Tibial nerve (tissue), 4 donors: ENCODE measurements at regions not wholly inside any gene's neighbourhood (a gene's known extent, or its start where the extent isn't known, plus 50 kb on each side); places are given as distances from the start of the nearest gene placed in this dataset.

ENCODE experiments used
- DNase-seq, 2 donors: peaks; one replicate each; pipeline ENCODE4 v3.0.0-alpha.2; 2019; ENCODE audit warnings: low spot score in 2 of 2
- H3K27ac ChIP-seq, 4 donors: fragments of 200-600 bp; sonication (generic) in 3 of 4; one replicate each; pipeline ENCODE4 v1.5.1; 2017 to 2019; ENCODE audit warnings: mild to moderate bottlenecking in 1 of 4
- H3K27me3 ChIP-seq, 2 donors: fragments of 200-600 bp; sonication (generic) in 1 of 2; one replicate each; pipeline versions ENCODE4 v1.5.1 to v1.6.0; 2017 to 2019
- H3K36me3 ChIP-seq, 3 donors: fragments of 200-600 bp; sonication (generic); one replicate each; pipeline ENCODE4 v1.5.1; 2018 to 2019
- H3K4me1 ChIP-seq, 4 donors: fragments of 200-600 bp; sonication (generic) in 3 of 4; one replicate each; pipeline ENCODE4 v1.5.1; 2017 to 2019
- H3K4me3 ChIP-seq, 4 donors: fragments of 200-600 bp; sonication (generic) in 3 of 4; one replicate each; pipeline ENCODE4 v1.5.1; 2017 to 2019; ENCODE audit warnings: mild to moderate bottlenecking in 1 of 4, moderate library complexity in 1 of 4
- H3K9me3 ChIP-seq, 4 donors: fragments of 200-600 bp; sonication (generic) in 3 of 4; one replicate each; pipeline ENCODE4 v1.5.1; 2017 to 2019
- EP300 ChIP-seq, 2 donors: sonication (generic); formaldehyde crosslinking; IDR thresholded peaks; one replicate each; pipeline ENCODE4 v1.6.1; 2017; ENCODE audit warnings: antibody characterized with exemption in 2 of 2, mild to moderate bottlenecking in 1 of 2
- POLR2A ChIP-seq, 2 donors: fragments of 450-650 bp; IDR thresholded peaks; one replicate each; pipeline ENCODE4 v1.6.1; 2017; ENCODE audit warnings: antibody characterized with exemption in 2 of 2, mild to moderate bottlenecking in 2 of 2, moderate library complexity in 2 of 2
- WGBS, 2 donors: methylation state at CpG; one replicate each; pipeline ENCODE4 v1.1.5; 2018; 5-methylcytosine and 5-hydroxymethylcytosine counted together
- TF ChIP-seq, protein P1 (sequence below), 5 experiments: fragments of 200-600 bp in 3 of 5; fragments of 450-650 bp in 2 of 5; sonication (generic) in 3 of 5; IDR thresholded peaks; one replicate each; pipeline ENCODE4 v1.5.1; 2016 to 2019; ENCODE audit warnings: antibody characterized with exemption in 5 of 5, mild to moderate bottlenecking in 3 of 5, moderate library complexity in 2 of 5

DNA sequence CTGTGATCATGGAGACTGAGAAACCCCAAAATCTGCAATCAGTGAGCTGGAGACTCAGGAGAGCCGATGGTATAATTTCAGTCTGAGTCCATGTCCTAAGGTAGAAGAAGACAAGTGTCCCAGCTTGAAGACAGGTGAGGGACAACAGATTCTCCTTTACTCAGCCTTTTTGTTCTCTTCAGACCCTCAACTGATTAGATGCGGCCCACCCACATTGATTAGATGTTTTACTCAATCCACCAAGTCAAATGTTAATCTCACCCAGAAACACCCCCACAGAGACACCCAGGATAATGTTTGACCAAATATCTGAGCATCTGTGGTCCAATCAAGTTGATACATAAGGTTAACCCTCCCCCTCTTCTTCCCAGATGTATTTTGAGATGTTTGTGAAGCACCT is 131.2 kb downstream of the PFKFB3 start:
- H3K36me3 ChIP-seq, result peaks cover 0 to 14% (median 0%) of the 10 kb centered on the region in 3 donors
- DNase-seq, result no peak
- WGBS, 2 donors, result 93 to 95% methylated on average over 2 of the region's 2 CpGs
- H3K4me1 ChIP-seq, result no peaks in the 10 kb centered on the region
- H3K27me3 ChIP-seq, result no peaks in the 10 kb centered on the region
- H3K9me3 ChIP-seq, result no peaks in the 10 kb centered on the region
- H3K27ac ChIP-seq, result no peak overlapping the region
- TF ChIP-seq POLR2A (IDR thresholded peaks at IDR 0.05) (no peak), EP300 (IDR thresholded peaks at IDR 0.05) (no peak)
- TF ChIP-seq, protein P1, sequence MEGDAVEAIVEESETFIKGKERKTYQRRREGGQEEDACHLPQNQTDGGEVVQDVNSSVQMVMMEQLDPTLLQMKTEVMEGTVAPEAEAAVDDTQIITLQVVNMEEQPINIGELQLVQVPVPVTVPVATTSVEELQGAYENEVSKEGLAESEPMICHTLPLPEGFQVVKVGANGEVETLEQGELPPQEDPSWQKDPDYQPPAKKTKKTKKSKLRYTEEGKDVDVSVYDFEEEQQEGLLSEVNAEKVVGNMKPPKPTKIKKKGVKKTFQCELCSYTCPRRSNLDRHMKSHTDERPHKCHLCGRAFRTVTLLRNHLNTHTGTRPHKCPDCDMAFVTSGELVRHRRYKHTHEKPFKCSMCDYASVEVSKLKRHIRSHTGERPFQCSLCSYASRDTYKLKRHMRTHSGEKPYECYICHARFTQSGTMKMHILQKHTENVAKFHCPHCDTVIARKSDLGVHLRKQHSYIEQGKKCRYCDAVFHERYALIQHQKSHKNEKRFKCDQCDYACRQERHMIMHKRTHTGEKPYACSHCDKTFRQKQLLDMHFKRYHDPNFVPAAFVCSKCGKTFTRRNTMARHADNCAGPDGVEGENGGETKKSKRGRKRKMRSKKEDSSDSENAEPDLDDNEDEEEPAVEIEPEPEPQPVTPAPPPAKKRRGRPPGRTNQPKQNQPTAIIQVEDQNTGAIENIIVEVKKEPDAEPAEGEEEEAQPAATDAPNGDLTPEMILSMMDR (IDR thresholded peaks at IDR 0.05), result no peak
- no peak overlapping the region for H3K4me3 ChIP-seq

DNA sequence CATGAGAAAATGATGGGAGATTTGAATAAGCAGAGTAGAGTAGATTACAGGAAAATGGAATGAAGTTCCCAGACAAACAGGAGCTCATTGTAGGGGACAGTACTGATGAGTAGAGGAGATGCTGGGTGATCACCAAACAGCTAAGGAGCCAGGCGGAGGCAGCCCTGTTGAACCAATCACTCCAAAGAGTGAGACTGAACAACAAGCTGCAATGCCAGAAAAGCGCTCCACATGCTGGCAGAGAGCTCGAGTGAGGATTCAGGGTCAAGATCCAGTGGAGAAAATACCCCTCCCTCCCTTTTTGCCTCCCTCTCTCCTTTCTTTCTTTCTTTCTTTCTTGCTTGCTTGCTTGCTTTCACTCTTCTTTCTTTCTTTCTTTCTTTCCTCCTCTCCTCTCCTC is 133.3 kb downstream of the PFKFB3 start:
- no peaks in the 10 kb centered on the region for H3K27me3 ChIP-seq
- TF ChIP-seq, protein P1 (IDR thresholded peaks at IDR 0.05), result no peak
- no peak for TF ChIP-seq EP300 (IDR thresholded peaks at IDR 0.05)
- TF ChIP-seq POLR2A (IDR thresholded peaks at IDR 0.05), result no peak
- H3K27ac ChIP-seq, result no peak overlapping the region
- H3K9me3 ChIP-seq, result no peaks in the 10 kb centered on the region
- DNase-seq, result no peak
- 78 to 84% methylated on average over 3 of the region's 3 CpGs for WGBS, 2 donors
- H3K4me3 ChIP-seq, result no peak overlapping the region
- H3K4me1 ChIP-seq, result no peaks in the 10 kb centered on the region
- peaks cover 0 to 14% (median 0%) of the 10 kb centered on the region in 3 donors for H3K36me3 ChIP-seq

DNA sequence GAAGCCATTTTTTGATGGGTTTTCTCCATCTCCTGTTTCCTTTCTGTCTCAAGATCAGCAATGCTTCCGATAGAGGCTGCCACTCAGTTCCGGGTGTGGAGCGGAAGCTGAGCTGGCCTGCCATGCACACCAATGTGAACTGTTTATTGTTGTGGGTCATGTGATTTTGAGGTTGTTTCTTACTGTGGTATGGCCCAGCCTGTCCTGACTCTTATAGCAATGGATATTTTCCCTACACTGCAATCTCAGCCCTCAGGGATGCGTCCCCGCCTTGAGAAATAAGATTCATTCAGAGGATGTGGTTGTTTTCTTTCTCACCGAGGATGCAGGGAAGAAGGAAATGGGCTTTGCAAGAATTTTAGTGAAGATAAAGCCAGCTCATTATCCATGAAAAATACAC is 134.7 kb downstream of the PFKFB3 start:
- Histone ChIP-seq H3K4me3 (no peak overlapping the region), H3K9me3 (no peaks in the 10 kb centered on the region), H3K27ac (no peak overlapping the region), H3K36me3 (peaks cover 0 to 8% (median 0%) of the 10 kb centered on the region in 3 donors), H3K27me3 (no peaks in the 10 kb centered on the region), H3K4me1 (no peaks in the 10 kb centered on the region)
- DNase-seq, result no peak
- TF ChIP-seq POLR2A (IDR thresholded peaks at IDR 0.05) (no peak), EP300 (IDR thresholded peaks at IDR 0.05) (no peak)
- TF ChIP-seq, protein P1 (IDR thresholded peaks at IDR 0.05), result no peak
- WGBS, 2 donors, result 64 to 75% methylated on average over 6 of the region's 6 CpGs

DNA sequence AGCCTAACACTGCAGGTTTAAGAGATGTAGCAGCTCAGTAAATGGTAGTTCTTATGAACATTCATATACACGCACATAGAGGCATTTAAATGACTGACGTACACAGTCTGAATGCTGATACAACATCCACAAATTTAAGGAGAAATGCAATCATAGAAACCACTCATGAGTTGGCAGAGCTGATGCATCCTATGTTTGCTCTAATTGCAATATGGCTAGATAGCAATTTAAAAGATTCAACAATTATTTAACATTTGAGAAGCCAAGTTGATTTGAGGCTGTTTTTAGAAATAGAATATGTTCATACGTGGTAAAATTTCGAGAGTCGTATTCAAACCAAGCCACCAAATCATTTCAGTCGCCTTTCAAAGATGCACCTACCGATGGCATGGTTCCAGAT is 135.6 kb downstream of the PFKFB3 start:
- Histone ChIP-seq H3K36me3 (peaks cover 0 to 6% (median 0%) of the 10 kb centered on the region in 3 donors), H3K4me1 (no peaks in the 10 kb centered on the region), H3K27me3 (no peaks in the 10 kb centered on the region), H3K9me3 (no peaks in the 10 kb centered on the region), H3K27ac (no peak overlapping the region), H3K4me3 (no peak overlapping the region)
- TF ChIP-seq EP300 (IDR thresholded peaks at IDR 0.05), result no peak
- TF ChIP-seq POLR2A (IDR thresholded peaks at IDR 0.05), result no peak
- TF ChIP-seq, protein P1 (IDR thresholded peaks at IDR 0.05), result no peak
- WGBS, 2 donors, result 85 to 87% methylated on average over 7 of the region's 7 CpGs
- no peak for DNase-seq

DNA sequence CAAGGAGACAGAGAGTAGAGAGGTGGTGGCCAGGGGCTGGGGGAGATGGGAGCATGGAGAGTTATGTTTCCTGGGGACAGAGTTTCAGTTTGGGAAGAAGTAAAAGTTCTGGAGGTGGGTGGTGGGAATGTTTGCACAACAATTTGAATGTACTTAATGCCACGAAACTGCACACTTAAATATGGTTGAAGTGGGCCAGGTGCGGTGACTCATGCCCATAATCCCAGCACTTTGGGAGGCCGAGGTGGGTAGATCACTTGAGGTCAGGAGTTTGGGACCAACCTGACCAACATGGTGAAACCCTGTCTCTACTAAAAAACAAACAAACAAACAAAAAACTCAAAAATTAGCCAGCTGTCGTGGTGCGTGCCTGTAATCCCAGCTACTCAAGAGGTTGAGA is 137.2 kb downstream of the PFKFB3 start:
- WGBS, 2 donors, result 92 to 94% methylated on average over 5 of the region's 5 CpGs
- H3K27me3 ChIP-seq, result no peaks in the 10 kb centered on the region
- TF ChIP-seq, protein P1 (IDR thresholded peaks at IDR 0.05), result no peak
- TF ChIP-seq POLR2A (IDR thresholded peaks at IDR 0.05) (no peak), EP300 (IDR thresholded peaks at IDR 0.05) (no peak)
- no peak for DNase-seq
- H3K9me3 ChIP-seq, result peaks cover 0 to 6% (median 0%) of the 10 kb centered on the region in 4 donors
- H3K27ac ChIP-seq, result no peak overlapping the region
- H3K36me3 ChIP-seq, result peaks cover 0 to 4% (median 0%) of the 10 kb centered on the region in 3 donors
- no peak overlapping the region for H3K4me3 ChIP-seq
- H3K4me1 ChIP-seq, result no peaks in the 10 kb centered on the region
